ENCODE measurements at regions not wholly inside any gene's neighbourhood (a gene's known extent, or its start where the extent isn't known, plus 50 kb on each side); places are given as distances from the start of the nearest gene placed in this dataset.
"Not testable (repeated sequence)": the region's sequence is repeated elsewhere in the genome, so short reads cannot be mapped to it uniquely, and the experiment has no call there.

DNA sequence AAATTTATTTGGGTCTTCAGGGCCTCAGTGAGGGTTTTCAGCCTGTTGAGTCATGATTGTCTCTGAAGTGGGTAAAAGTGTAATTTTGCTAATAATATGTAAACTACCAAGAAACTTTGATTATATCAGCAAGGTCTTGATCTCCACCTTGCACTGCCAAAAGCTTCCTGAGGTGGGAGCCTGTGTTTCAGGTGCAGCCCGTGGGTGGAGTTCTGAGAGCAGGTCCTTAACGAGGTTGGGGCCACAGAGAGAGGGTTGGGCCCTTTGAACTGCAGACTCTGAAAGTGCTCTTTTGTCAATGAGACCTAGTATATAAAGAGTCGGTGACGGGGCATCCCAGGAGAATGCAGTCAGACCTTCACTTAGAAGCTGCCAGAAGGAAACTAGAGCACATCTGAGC, 129.7 kb upstream of the MAP3K4 start:
- Histone ChIP-seq H3K4me1 (ENCODE audit: control insufficient read depth, insufficient read depth, low read length) (no peaks in the 10 kb centered on the region), H3K27me3 (ENCODE audit: control insufficient read depth, insufficient read depth, low read length) (no peaks in the 10 kb centered on the region), H3K4me3 (ENCODE audit: low read length) (no peak overlapping the region), H3K36me3 (ENCODE audit: control insufficient read depth, insufficient read depth, low read length) (no peaks in the 10 kb centered on the region), H3K9ac (ENCODE audit: low read length) (no peak overlapping the region), H3K9me3 (ENCODE audit: control insufficient read depth, low read length) (no peaks in the 10 kb centered on the region)

DNA sequence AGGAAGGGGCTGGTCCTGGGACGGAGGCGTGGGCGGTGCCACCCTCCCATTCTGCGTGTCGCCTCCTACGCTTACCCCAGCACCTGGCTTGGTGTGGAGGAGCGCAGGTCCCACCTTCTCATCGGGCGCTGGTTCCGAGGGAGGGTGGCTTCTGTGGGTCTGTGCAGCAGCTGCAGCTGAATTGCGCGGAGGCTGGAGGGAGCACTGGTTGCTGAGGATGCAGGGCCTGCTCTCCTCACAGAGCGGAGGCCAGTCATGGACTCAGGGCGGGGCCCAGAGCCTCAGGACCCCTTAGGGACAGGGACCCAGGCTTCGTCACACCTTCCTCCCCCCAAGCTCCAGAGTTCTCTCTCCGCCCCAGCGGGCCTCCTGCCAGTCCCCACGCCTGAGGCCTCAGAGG, 127.8 kb upstream of the MAP3K4 start:
- H3K27me3 ChIP-seq (ENCODE audit: control insufficient read depth, insufficient read depth, low read length), result no peaks in the 10 kb centered on the region
- H3K9ac ChIP-seq (ENCODE audit: low read length), result no peak overlapping the region
- H3K4me3 ChIP-seq (ENCODE audit: low read length), result no peak overlapping the region
- H3K4me1 ChIP-seq (ENCODE audit: control insufficient read depth, insufficient read depth, low read length), result no peaks in the 10 kb centered on the region
- no peaks in the 10 kb centered on the region for H3K9me3 ChIP-seq (ENCODE audit: control insufficient read depth, low read length)
- H3K36me3 ChIP-seq (ENCODE audit: control insufficient read depth, insufficient read depth, low read length), result no peaks in the 10 kb centered on the region

DNA sequence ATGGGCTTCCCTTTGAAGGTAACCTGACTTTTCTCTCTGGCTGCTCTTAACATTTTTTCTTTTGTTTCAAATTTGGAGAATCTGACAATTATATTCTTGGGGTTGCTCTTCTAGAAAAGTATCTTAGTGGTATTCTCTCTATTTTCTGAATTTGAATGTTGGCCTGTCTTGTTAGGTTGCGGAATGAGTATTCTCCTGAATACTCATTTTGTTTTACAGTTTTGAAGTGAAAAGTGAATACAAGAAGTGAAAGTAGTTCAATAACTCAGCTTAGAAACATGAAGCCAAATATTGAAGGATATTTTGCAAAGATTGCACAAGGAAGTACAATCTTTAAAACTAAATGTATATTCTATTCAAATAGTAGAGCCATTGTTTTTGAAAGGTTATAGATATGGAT, 120.2 kb upstream of the MAP3K4 start:
- Histone ChIP-seq H3K4me1 (ENCODE audit: control insufficient read depth, insufficient read depth, low read length) (no peaks in the 10 kb centered on the region), H3K36me3 (ENCODE audit: control insufficient read depth, insufficient read depth, low read length) (no peaks in the 10 kb centered on the region), H3K4me3 (ENCODE audit: low read length) (no peak overlapping the region), H3K27me3 (ENCODE audit: control insufficient read depth, insufficient read depth, low read length) (no peaks in the 10 kb centered on the region), H3K9me3 (ENCODE audit: control insufficient read depth, low read length) (no peaks in the 10 kb centered on the region), H3K9ac (ENCODE audit: low read length) (no peak overlapping the region)

GRCh38 chr6:160881148-160881808, 110.3 kb upstream of the MAP3K4 start:
- Histone ChIP-seq H3K36me3 (ENCODE audit: control insufficient read depth, insufficient read depth, low read length) (no peaks in the 10 kb centered on the region), H3K4me3 (ENCODE audit: low read length) (no peak overlapping the region), H3K4me1 (ENCODE audit: control insufficient read depth, insufficient read depth, low read length) (no peaks in the 10 kb centered on the region), H3K9me3 (ENCODE audit: control insufficient read depth, low read length) (no peaks in the 10 kb centered on the region), H3K9ac (ENCODE audit: low read length) (no peak overlapping the region), H3K27me3 (ENCODE audit: control insufficient read depth, insufficient read depth, low read length) (no peaks in the 10 kb centered on the region)

DNA sequence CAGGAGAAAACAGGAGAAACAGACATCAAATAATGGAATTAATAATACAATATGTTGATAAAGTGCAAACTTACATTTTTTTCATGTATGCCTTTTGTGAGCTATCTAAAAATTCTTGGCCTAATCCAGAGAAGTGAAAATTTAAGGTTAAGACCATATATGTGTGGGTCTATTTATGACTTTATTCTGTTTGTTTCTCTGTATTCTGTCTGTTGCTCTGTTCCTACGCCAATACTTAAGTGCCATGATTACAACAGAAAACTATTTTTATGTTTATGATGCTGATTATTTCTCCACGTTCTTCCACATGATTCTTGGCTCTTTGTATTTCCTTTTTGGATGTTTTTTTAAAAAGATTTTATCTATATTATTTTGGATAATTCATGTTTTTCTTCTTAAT, 109.6 kb upstream of the MAP3K4 start:
- no peaks in the 10 kb centered on the region for H3K27me3 ChIP-seq (ENCODE audit: control insufficient read depth, insufficient read depth, low read length)
- no peaks in the 10 kb centered on the region for H3K36me3 ChIP-seq (ENCODE audit: control insufficient read depth, insufficient read depth, low read length)
- H3K4me1 ChIP-seq (ENCODE audit: control insufficient read depth, insufficient read depth, low read length), result no peaks in the 10 kb centered on the region
- no peak overlapping the region for H3K9ac ChIP-seq (ENCODE audit: low read length)
- no peaks in the 10 kb centered on the region for H3K9me3 ChIP-seq (ENCODE audit: control insufficient read depth, low read length)
- no peak overlapping the region for H3K4me3 ChIP-seq (ENCODE audit: low read length)

DNA sequence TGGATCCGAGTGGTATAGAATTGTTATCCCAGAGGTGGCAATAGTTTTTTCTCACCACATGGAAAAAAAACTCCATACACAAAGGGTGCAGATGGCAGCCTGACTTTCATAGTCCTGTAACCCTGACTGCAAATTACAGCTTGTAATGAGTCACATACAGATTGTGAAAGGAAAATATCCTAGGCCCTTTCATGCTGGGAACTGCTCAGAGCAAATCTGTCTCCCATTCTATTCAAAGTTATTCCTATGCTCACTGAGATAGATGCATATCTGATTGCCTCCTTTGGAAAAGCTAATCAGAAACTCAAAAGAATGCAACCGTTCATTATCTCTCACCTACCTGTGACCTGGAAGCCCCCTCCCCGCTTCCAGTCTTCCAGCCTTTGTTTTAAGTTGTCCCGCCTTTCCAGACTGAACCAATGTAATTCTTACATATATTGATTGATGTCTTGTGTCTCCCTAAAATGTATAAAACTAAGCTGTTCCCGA, 108.7 kb upstream of the MAP3K4 start:
- Histone ChIP-seq H3K27me3 (ENCODE audit: control insufficient read depth, insufficient read depth, low read length) (no peaks in the 10 kb centered on the region), H3K4me3 (ENCODE audit: low read length) (no peak overlapping the region), H3K4me1 (ENCODE audit: control insufficient read depth, insufficient read depth, low read length) (no peaks in the 10 kb centered on the region), H3K9ac (ENCODE audit: low read length) (no peak overlapping the region), H3K36me3 (ENCODE audit: control insufficient read depth, insufficient read depth, low read length) (no peaks in the 10 kb centered on the region), H3K9me3 (ENCODE audit: control insufficient read depth, low read length) (no peaks in the 10 kb centered on the region)

- Histone ChIP-seq H3K9me3 (ENCODE audit: control insufficient read depth, low read length) (no peaks in the 10 kb centered on the region), H3K36me3 (ENCODE audit: control insufficient read depth, insufficient read depth, low read length) (no peaks in the 10 kb centered on the region), H3K4me3 (ENCODE audit: low read length) (no peak overlapping the region), H3K27me3 (ENCODE audit: control insufficient read depth, insufficient read depth, low read length) (no peaks in the 10 kb centered on the region), H3K9ac (ENCODE audit: low read length) (no peak overlapping the region), H3K4me1 (ENCODE audit: control insufficient read depth, insufficient read depth, low read length) (no peaks in the 10 kb centered on the region)
Measured at GRCh38 chr6:160883560-160883959, 108.0 kb upstream of the MAP3K4 start.

GRCh38 chr6:160883999-160884398, 107.6 kb upstream of the MAP3K4 start:
- Histone ChIP-seq H3K27me3 (ENCODE audit: control insufficient read depth, insufficient read depth, low read length) (no peaks in the 10 kb centered on the region), H3K9me3 (ENCODE audit: control insufficient read depth, low read length) (no peaks in the 10 kb centered on the region), H3K36me3 (ENCODE audit: control insufficient read depth, insufficient read depth, low read length) (no peaks in the 10 kb centered on the region), H3K9ac (ENCODE audit: low read length) (no peak overlapping the region), H3K4me3 (ENCODE audit: low read length) (no peak overlapping the region), H3K4me1 (ENCODE audit: control insufficient read depth, insufficient read depth, low read length) (no peaks in the 10 kb centered on the region)

- not testable (repeated sequence) for H3K36me3 ChIP-seq (ENCODE audit: control insufficient read depth, insufficient read depth, low read length); H3K4me3 ChIP-seq (ENCODE audit: low read length); H3K27me3 ChIP-seq (ENCODE audit: control insufficient read depth, insufficient read depth, low read length); H3K9me3 ChIP-seq (ENCODE audit: control insufficient read depth, low read length); H3K4me1 ChIP-seq (ENCODE audit: control insufficient read depth, insufficient read depth, low read length); H3K9ac ChIP-seq (ENCODE audit: low read length)
Measured at GRCh38 chr6:160889148-160889547, 102.4 kb upstream of the MAP3K4 start.

DNA sequence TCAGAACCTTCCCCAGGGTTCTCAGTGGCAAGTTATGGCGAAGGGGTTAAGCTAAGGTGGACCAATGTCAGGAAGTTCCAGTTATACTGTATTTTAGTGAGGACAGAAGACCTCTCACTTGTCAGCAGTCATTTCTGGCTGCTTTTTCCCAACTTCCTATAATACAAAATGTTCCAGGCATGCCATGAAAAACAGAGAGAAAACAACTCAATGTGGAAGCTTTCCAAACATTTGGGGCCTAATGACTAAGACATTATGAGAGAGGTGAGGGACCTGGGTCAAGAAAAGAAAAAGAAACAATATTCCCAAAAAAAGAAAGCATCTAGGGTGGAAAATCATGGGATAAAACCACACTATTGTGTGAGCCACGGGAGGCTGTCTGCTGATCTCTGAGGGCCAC, 99.9 kb upstream of the MAP3K4 start:
- no peaks in the 10 kb centered on the region for H3K4me1 ChIP-seq (ENCODE audit: control insufficient read depth, insufficient read depth, low read length)
- no peak overlapping the region for H3K9ac ChIP-seq (ENCODE audit: low read length)

DNA sequence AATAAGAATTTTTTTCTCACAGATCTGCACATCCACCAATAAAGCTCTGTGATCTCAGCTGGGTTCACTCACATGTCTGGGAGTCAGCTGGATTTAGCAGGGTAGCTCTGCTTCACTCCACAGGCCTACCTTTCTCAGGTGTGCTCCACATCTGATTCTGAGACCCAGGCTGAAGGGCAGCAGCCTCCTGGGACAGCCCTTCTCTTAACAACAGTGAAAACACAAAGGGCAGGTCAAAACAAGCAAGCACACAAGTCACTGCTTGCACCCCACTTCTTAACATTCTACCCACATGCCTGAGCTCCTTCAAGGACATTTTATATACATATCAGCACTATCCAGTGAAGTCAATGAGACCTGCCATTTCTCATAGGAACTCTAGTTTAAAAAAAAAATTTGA, 96.0 kb upstream of the MAP3K4 start:
- peaks cover 7% of the 10 kb centered on the region for H3K4me1 ChIP-seq (ENCODE audit: control insufficient read depth, insufficient read depth, low read length)
- no peaks in the 10 kb centered on the region for H3K27me3 ChIP-seq (ENCODE audit: control insufficient read depth, insufficient read depth, low read length)
- H3K9me3 ChIP-seq (ENCODE audit: control insufficient read depth, low read length), result no peaks in the 10 kb centered on the region
- no peak overlapping the region for H3K4me3 ChIP-seq (ENCODE audit: low read length)
- no peaks in the 10 kb centered on the region for H3K36me3 ChIP-seq (ENCODE audit: control insufficient read depth, insufficient read depth, low read length)
- no peak overlapping the region for H3K9ac ChIP-seq (ENCODE audit: low read length)

More for the DNA sequence above, 99.9 kb upstream of the MAP3K4 start:
- no peaks in the 10 kb centered on the region for H3K27me3 ChIP-seq (ENCODE audit: control insufficient read depth, insufficient read depth, low read length)
- no peaks in the 10 kb centered on the region for H3K9me3 ChIP-seq (ENCODE audit: control insufficient read depth, low read length)
- H3K36me3 ChIP-seq (ENCODE audit: control insufficient read depth, insufficient read depth, low read length), result no peaks in the 10 kb centered on the region
- H3K4me3 ChIP-seq (ENCODE audit: low read length), result no peak overlapping the region

DNA sequence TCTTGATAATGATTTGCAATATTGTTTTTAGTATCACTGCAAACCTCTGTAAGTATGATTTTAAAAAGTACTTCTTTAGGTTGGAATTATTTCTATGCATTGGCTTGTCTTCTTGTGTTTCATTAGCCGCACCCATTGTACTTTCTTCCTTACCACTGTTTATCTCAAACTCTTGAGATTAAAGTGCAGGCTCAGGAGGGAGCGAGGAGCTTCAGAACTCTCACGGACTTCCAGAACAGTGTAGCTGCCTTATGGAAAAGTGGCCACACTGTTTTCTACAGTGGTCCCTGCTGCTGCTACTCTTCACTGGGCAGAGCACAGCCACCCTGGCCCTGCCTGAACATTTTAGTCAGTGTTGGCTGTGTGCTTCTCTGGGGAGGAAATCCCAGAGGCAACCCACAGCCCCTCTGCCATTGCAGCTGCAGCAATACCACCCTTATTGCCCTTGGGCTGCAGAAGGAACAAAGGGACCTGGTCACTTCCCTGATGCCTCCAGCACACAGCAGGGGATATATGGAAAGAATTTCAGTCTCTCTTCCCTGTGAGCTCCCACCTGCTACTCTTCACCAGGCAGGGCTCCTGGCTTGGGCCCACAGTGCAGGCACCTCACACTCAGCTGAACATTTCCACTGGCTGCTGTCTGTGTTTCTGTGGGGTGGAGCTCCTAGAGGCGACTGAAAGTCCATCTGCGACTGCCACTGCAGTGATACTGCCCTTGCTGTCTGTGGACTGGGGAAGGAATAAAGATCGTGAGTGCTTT, 91.7 kb upstream of the MAP3K4 start:
- Histone ChIP-seq H3K27me3 (ENCODE audit: control insufficient read depth, insufficient read depth, low read length) (no peaks in the 10 kb centered on the region), H3K9ac (ENCODE audit: low read length) (no peak overlapping the region), H3K4me1 (ENCODE audit: control insufficient read depth, insufficient read depth, low read length) (peaks cover 8% of the 10 kb centered on the region), H3K36me3 (ENCODE audit: control insufficient read depth, insufficient read depth, low read length) (no peaks in the 10 kb centered on the region), H3K9me3 (ENCODE audit: control insufficient read depth, low read length) (no peaks in the 10 kb centered on the region), H3K4me3 (ENCODE audit: low read length) (no peak overlapping the region)

Measured in mucosa of stomach (tissue), 1 donor.